Heart right ventricle (tissue), 16 donors: ENCODE measurements at regions not wholly inside any gene's neighbourhood (a gene's known extent, or its start where the extent isn't known, plus 50 kb on each side); places are given as distances from the start of the nearest gene placed in this dataset.

Experiments
- ATAC-seq, 8 donors: fragments of 200-7000 bp; cut with Tn5 transposase; one replicate each; pipeline ENCODE4 v1.9.1; 2020; ENCODE audit warnings: mild to moderate bottlenecking in 8 of 8, moderate library complexity in 8 of 8, moderate number of reproducible peaks in 1 of 8
- DNase-seq, 2 donors: peaks; one replicate each; pipeline ENCODE4 v3.0.0-alpha.2; 2020
- H3K27ac ChIP-seq, 10 donors: fragments of 200-600 bp; sonication (generic) in 2 of 10; one replicate each; pipeline versions ENCODE4 v1.5.0 to v1.8.0; 2020 to 2022; ENCODE audit warnings: mild to moderate bottlenecking in 3 of 10
- H3K27me3 ChIP-seq, 7 donors: fragments of 200-600 bp; one replicate each; pipeline ENCODE4 v1.8.0; 2021 to 2022; ENCODE audit warnings: mild to moderate bottlenecking in 2 of 7
- H3K36me3 ChIP-seq, 9 donors: fragments of 200-600 bp; sonication (generic) in 1 of 9; one replicate each; pipeline versions ENCODE4 v1.5.0 to v1.8.0; 2020 to 2022; ENCODE audit warnings: mild to moderate bottlenecking in 2 of 9
- H3K4me1 ChIP-seq, 9 donors: fragments of 200-600 bp; sonication (generic) in 1 of 9; one replicate each; pipeline versions ENCODE4 v1.5.0 to v1.8.0; 2020 to 2022; ENCODE audit warnings: mild to moderate bottlenecking in 4 of 9
- H3K4me3 ChIP-seq, 10 donors: fragments of 200-600 bp; sonication (generic) in 2 of 10; one replicate each; pipeline versions ENCODE4 v1.5.0 to v1.8.0; 2020 to 2022; ENCODE audit warnings: mild to moderate bottlenecking in 7 of 10, moderate library complexity in 2 of 10
- H3K9me3 ChIP-seq, 11 donors: fragments of 200-600 bp in 10 of 11; sonication (generic) in 2 of 11; one replicate each; pipeline versions ENCODE4 v1.5.0 to v1.8.0; 2013 to 2022; ENCODE audit warnings: mild to moderate bottlenecking in 2 of 11, control low read depth in 1 of 11, moderate library complexity in 1 of 11
- whole genome bisulfite sequencing, 2 donors: extraction: QIAGEN DNeasy Blood & Tissue Kit; methylation state at CpG; one replicate each; pipeline ENCODE4 v1.1.7; 2013; ENCODE audit warnings: inconsistent platforms in 1 of 2; 5-methylcytosine and 5-hydroxymethylcytosine counted together
- intact Hi-C, 10 donors: fragments of 100-400 bp; cut with DNase I; formaldehyde crosslinking; loops; one replicate each; pipeline versions ENCODE4 v1.11.1 to v1.14.2; 2022
- TF ChIP-seq, protein P1 (sequence below), 9 donors: fragments of 200-600 bp; sonication (generic) in 2 of 9; IDR thresholded peaks; one replicate each; pipeline versions ENCODE4 v1.5.0 to v1.8.0; 2021 to 2022; ENCODE audit warnings: antibody characterized with exemption in 9 of 9, mild to moderate bottlenecking in 5 of 9, moderate library complexity in 1 of 9
- donor health status: Arrhythmogenic right ventricular cardiomyopathy.
- donor health status: ischemic (EF 13 %, LVEDD 7.1; RV severe dilation, severe dysfunction).
- donor health status: healthy with polysubstance abuse.
- donor health status: DM: no; HTN: yes; CAD: no.
- donor health status: DM: no; HTN: no; CAD: no.
- donor health status: ischemic (EF 25% LVEDD 6.9; RV normal size, moderate dysfunction).
- donor health status: ischemic (EF 25% LVEDD 5.7; RV mildly dilated, moderate dysfunction).
- donor health status: healthy.
- donor health status: DM: yes; HTN: yes; CAD: no.
- donor health status: Ischemic cardiomyopathy.
- donor health status: ischemic (EF 35%, LVEDD 5.7; RV mildly dilated, moderate dysfunction).
- donor health status: nonischemic (EF 11% LVEDD 7.7; RV severe dilation, severe dysfunction).
- donor health status: DM: yes; HTN: yes; CAD: no.
- donor health status: PGD.
- donor health status: ischemic (EF 29% LVEDD 5.4; RV normal size, mild dysfunction).
- donor health status: nonischemic (EF 23%, LVEDD 6.1; RV moderate dilation, normal function).

DNA sequence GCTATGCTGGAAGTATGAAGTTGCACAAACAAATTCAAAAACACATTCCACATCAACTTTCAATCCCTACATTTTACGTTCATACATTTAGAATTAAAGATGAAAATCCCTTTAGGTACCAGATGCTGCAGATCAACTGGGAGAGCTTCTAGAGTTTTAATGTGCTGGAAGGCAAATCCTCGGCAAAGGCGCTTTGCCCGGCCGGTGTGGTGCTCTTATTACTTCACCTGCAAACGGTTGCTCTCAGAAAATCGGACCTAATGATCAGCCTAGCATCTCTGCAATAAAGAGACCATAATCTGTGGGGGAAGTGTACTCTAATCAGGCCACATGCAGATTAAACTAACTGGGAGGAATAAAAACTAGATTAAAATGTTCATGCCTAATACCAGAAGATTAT, 513.8 kb downstream of the ZEB2 start:
- Histone ChIP-seq H3K4me3 (no peak overlapping the region), H3K36me3 (peaks cover 0 to 17% (median 0%) of the 10 kb centered on the region in 9 donors), H3K27me3 (no peaks in the 10 kb centered on the region), H3K4me1 (peaks cover 0 to 1% (median 0%) of the 10 kb centered on the region in 9 donors), H3K27ac (no peak overlapping the region), H3K9me3 (no peaks in the 10 kb centered on the region)
- intact Hi-C loops: no loop called here
- WGBS, 2 donors: 94 to 96% methylated on average over 7 of the region's 7 CpGs
- TF ChIP-seq, protein P1, sequence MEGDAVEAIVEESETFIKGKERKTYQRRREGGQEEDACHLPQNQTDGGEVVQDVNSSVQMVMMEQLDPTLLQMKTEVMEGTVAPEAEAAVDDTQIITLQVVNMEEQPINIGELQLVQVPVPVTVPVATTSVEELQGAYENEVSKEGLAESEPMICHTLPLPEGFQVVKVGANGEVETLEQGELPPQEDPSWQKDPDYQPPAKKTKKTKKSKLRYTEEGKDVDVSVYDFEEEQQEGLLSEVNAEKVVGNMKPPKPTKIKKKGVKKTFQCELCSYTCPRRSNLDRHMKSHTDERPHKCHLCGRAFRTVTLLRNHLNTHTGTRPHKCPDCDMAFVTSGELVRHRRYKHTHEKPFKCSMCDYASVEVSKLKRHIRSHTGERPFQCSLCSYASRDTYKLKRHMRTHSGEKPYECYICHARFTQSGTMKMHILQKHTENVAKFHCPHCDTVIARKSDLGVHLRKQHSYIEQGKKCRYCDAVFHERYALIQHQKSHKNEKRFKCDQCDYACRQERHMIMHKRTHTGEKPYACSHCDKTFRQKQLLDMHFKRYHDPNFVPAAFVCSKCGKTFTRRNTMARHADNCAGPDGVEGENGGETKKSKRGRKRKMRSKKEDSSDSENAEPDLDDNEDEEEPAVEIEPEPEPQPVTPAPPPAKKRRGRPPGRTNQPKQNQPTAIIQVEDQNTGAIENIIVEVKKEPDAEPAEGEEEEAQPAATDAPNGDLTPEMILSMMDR (IDR thresholded peaks at IDR 0.05): no peak
- no peak for DNase-seq
- ATAC-seq: no peak

DNA sequence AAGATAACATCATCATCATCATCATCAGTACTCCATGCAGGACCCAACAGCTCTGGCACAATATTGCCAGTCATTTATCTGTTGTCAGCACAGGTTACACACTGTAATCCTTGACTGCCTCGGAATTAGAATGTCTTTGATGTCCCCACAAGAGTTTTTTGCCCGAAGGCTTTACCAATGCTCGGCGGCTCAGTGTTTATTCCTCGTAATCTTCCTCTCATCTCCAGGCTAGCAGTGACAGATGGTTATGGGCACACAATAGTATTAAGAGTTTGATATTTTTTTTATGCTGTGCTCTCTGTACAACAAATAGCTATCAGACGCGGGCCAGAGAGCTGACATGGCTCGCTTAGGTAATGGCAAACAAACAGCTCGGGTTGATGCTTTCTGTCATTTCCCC, 515.2 kb downstream of the ZEB2 start:
- Histone ChIP-seq H3K27ac (no peak overlapping the region), H3K4me1 (no peaks in the 10 kb centered on the region), H3K4me3 (no peak overlapping the region), H3K9me3 (no peaks in the 10 kb centered on the region), H3K36me3 (peaks cover 0 to 17% (median 0%) of the 10 kb centered on the region in 9 donors), H3K27me3 (no peaks in the 10 kb centered on the region)
- no peak for ATAC-seq
- intact Hi-C loops: no loop called here
- 94% methylated on average over 9 of the region's 9 CpGs for WGBS, 2 donors
- TF ChIP-seq, protein P1 (IDR thresholded peaks at IDR 0.05): no peak
- DNase-seq: no peak

DNA sequence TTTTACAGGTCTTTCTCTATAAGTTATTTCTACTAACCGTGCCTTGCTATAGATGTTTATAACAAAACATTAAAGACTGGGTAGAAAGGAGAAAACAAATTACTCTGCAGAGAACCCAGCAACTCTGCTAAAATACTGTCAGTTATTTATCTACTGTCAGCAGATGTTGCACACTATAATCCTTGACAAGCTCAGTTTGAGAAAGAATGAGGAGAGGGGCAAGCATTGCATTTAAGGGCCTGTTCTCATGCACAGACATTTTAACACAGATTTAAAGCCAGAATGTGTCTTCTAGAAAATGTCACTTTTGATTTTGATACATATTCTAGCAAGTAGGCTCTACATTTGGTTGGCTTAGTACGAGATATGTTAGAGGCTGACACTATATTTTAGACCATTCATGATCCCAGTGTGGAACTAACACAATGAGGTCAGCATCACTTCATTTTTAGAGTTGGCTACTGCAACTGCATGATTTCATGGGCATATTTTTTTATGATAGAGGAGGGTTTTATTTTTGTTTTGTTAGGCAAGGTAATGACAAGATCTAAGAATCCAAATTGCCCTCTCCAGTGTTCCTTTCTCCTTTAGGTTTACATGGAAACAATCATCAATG, 516.4 kb downstream of the ZEB2 start:
- WGBS, 2 donors: 92 to 95% methylated on average over 2 of the region's 2 CpGs
- Histone ChIP-seq H3K4me3 (no peak overlapping the region), H3K27ac (no peak overlapping the region), H3K9me3 (no peaks in the 10 kb centered on the region), H3K36me3 (peaks cover 0 to 17% (median 0%) of the 10 kb centered on the region in 9 donors), H3K27me3 (no peaks in the 10 kb centered on the region), H3K4me1 (no peaks in the 10 kb centered on the region)
- TF ChIP-seq, protein P1 (IDR thresholded peaks at IDR 0.05): no peak
- ATAC-seq (no peak), DNase-seq (no peak)
- intact Hi-C loops: no loop called here

DNA sequence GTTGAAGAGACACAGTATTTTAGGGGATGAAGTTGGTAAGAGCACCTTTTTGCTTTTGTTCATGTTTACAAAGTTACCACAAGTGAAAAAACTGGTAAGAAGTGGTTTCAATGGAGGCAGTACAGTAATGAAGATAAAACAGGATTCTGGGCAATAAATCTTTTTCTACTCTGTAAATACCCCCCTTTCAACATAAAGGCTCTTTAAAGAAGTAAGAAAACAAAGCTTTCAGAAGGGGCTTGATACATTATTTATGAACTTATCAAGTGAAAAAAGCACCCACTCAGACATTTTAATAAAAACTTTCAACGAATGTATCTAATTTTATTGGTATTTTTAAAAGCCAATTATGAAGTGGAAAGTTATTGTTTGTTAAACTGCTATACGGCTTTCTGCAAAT, 522.9 kb downstream of the ZEB2 start:
- Histone ChIP-seq H3K27ac (no peak overlapping the region), H3K9me3 (no peaks in the 10 kb centered on the region), H3K36me3 (no peaks in the 10 kb centered on the region), H3K27me3 (no peaks in the 10 kb centered on the region), H3K4me1 (no peaks in the 10 kb centered on the region), H3K4me3 (no peak overlapping the region)
- DNase-seq (no peak), ATAC-seq (no peak)
- TF ChIP-seq, protein P1 (IDR thresholded peaks at IDR 0.05): no peak
- intact Hi-C loops: no loop called here
- 86 to 96% methylated on average over 2 of the region's 2 CpGs for WGBS, 2 donors
